ENCODE measurements at regions not wholly inside any gene's neighbourhood (a gene's known extent, or its start where the extent isn't known, plus 50 kb on each side); places are given as distances from the start of the nearest gene placed in this dataset.

- FAIRE-seq, result no peak
- intact Hi-C loops (cut with DNase I), result no loop called here
- H3K27me3 ChIP-seq (ENCODE audit: control insufficient read depth, insufficient read depth, low read length), result no peaks in the 10 kb centered on the region
- H3K9ac ChIP-seq (ENCODE audit: low read length in 3 of 3), result no peak overlapping the region
- H3K4me3 ChIP-seq (ENCODE audit: low read length in 3 of 3), result no peak overlapping the region
- H3K36me3 ChIP-seq (ENCODE audit: control insufficient read depth in 2 of 3, insufficient read depth in 3 of 3, low read length in 3 of 3), result no peaks in the 10 kb centered on the region
- H3K27ac ChIP-seq (ENCODE audit: low read depth in 2 of 2, low read length in 2 of 2), result no peak overlapping the region
- H3K9me3 ChIP-seq (ENCODE audit: control insufficient read depth in 2 of 3, insufficient read depth in 1 of 3, low read length in 3 of 3), result no peaks in the 10 kb centered on the region
- H3K4me1 ChIP-seq (ENCODE audit: control insufficient read depth in 2 of 3, insufficient read depth in 2 of 3, low read depth in 1 of 3, low read length in 3 of 3), result no peaks in the 10 kb centered on the region
- DNase-seq, result no peak
- no peak for TF ChIP-seq CTCF (IDR thresholded peaks at IDR 0.05; ENCODE audit: borderline replicate concordance, extremely low read depth, insufficient read depth)
These were observed 854.7 kb upstream of the ADGRL3 start for GRCh38 chr4:60345392-60345791.

- no peak for TF ChIP-seq CTCF (IDR thresholded peaks at IDR 0.05; ENCODE audit: borderline replicate concordance, extremely low read depth, insufficient read depth)
- H3K4me3 ChIP-seq (ENCODE audit: low read length in 3 of 3), result no peak overlapping the region
- no peaks in the 10 kb centered on the region for H3K27me3 ChIP-seq (ENCODE audit: control insufficient read depth, insufficient read depth, low read length)
- no peak for FAIRE-seq
- no peaks in the 10 kb centered on the region for H3K4me1 ChIP-seq (ENCODE audit: control insufficient read depth in 2 of 3, insufficient read depth in 2 of 3, low read depth in 1 of 3, low read length in 3 of 3)
- no peak overlapping the region for H3K27ac ChIP-seq (ENCODE audit: low read depth in 2 of 2, low read length in 2 of 2)
- no peak overlapping the region for H3K9ac ChIP-seq (ENCODE audit: low read length in 3 of 3)
- no peaks in the 10 kb centered on the region for H3K36me3 ChIP-seq (ENCODE audit: control insufficient read depth in 2 of 3, insufficient read depth in 3 of 3, low read length in 3 of 3)
- DNase-seq, result peak in 2 of 5 donors; percentile 35 to 74
- H3K9me3 ChIP-seq (ENCODE audit: control insufficient read depth in 2 of 3, insufficient read depth in 1 of 3, low read length in 3 of 3), result no peaks in the 10 kb centered on the region
- intact Hi-C loops (cut with DNase I), result no loop called here
These were observed 840.3 kb upstream of the ADGRL3 start for GRCh38 chr4:60359746-60360367.

- intact Hi-C loops (cut with DNase I), result no loop called here
- no peaks in the 10 kb centered on the region for H3K9me3 ChIP-seq (ENCODE audit: control insufficient read depth in 2 of 3, insufficient read depth in 1 of 3, low read length in 3 of 3)
- no peak overlapping the region for H3K27ac ChIP-seq (ENCODE audit: low read depth in 2 of 2, low read length in 2 of 2)
- no peak for FAIRE-seq
- no peak overlapping the region for H3K9ac ChIP-seq (ENCODE audit: low read length in 3 of 3)
- H3K4me3 ChIP-seq (ENCODE audit: low read length in 3 of 3), result no peak overlapping the region
- DNase-seq, result no peak
- H3K4me1 ChIP-seq (ENCODE audit: control insufficient read depth in 2 of 3, insufficient read depth in 2 of 3, low read depth in 1 of 3, low read length in 3 of 3), result no peaks in the 10 kb centered on the region
- H3K27me3 ChIP-seq (ENCODE audit: control insufficient read depth, insufficient read depth, low read length), result no peaks in the 10 kb centered on the region
- TF ChIP-seq CTCF (IDR thresholded peaks at IDR 0.05; ENCODE audit: borderline replicate concordance, extremely low read depth, insufficient read depth), result no peak
- H3K36me3 ChIP-seq (ENCODE audit: control insufficient read depth in 2 of 3, insufficient read depth in 3 of 3, low read length in 3 of 3), result no peaks in the 10 kb centered on the region
These were observed 835.0 kb upstream of the ADGRL3 start for GRCh38 chr4:60365176-60365575.

- FAIRE-seq, result no peak
- H3K27me3 ChIP-seq (ENCODE audit: control insufficient read depth, insufficient read depth, low read length), result no peaks in the 10 kb centered on the region
- intact Hi-C loops (cut with DNase I), result no loop called here
- DNase-seq, result peak in 1 of 5 donors; percentile 4
- H3K9me3 ChIP-seq (ENCODE audit: control insufficient read depth in 2 of 3, insufficient read depth in 1 of 3, low read length in 3 of 3), result no peaks in the 10 kb centered on the region
- H3K4me1 ChIP-seq (ENCODE audit: control insufficient read depth in 2 of 3, insufficient read depth in 2 of 3, low read depth in 1 of 3, low read length in 3 of 3), result no peaks in the 10 kb centered on the region
- no peak overlapping the region for H3K9ac ChIP-seq (ENCODE audit: low read length in 3 of 3)
- H3K4me3 ChIP-seq (ENCODE audit: low read length in 3 of 3), result no peak overlapping the region
- H3K27ac ChIP-seq (ENCODE audit: low read depth in 2 of 2, low read length in 2 of 2), result no peak overlapping the region
- no peak for TF ChIP-seq CTCF (IDR thresholded peaks at IDR 0.05; ENCODE audit: borderline replicate concordance, extremely low read depth, insufficient read depth)
- H3K36me3 ChIP-seq (ENCODE audit: control insufficient read depth in 2 of 3, insufficient read depth in 3 of 3, low read length in 3 of 3), result no peaks in the 10 kb centered on the region
These were observed 833.5 kb upstream of the ADGRL3 start for GRCh38 chr4:60366661-60367060.
